GM12872 (cell line): ENCODE measurements at regions not wholly inside any gene's neighbourhood (a gene's known extent, or its start where the extent isn't known, plus 50 kb on each side); places are given as distances from the start of the nearest gene placed in this dataset.

ENCODE experiments used
- TF ChIP-seq, protein P1 (sequence below): IDR thresholded peaks from 3 replicates; pipeline ENCODE4 v1.5.1; 2011; ENCODE audit warnings: low read depth, mild to moderate bottlenecking, low read length, moderate library complexity; ENCODE audit not compliant: insufficient read depth

DNA sequence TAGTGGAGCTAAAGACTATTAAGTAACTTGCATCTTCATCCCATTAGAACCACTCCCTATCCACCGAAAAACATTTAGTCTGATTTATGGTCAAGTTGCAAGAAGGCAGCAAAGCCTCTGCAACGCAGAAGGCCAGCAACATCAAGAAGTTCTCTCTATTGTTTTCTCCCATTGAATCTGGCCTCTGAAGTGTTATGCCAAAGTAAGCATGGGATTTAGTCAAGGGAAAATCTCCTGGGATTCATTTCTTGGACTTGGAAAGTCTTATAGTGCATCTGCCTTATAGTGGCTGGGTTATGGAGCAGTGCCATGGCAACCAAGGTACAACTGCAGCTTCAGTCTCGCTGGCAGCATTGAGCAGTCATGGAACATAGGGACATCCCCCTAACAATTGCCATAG, 87.7 kb upstream of the KRR1 start:
- TF ChIP-seq, protein P1, sequence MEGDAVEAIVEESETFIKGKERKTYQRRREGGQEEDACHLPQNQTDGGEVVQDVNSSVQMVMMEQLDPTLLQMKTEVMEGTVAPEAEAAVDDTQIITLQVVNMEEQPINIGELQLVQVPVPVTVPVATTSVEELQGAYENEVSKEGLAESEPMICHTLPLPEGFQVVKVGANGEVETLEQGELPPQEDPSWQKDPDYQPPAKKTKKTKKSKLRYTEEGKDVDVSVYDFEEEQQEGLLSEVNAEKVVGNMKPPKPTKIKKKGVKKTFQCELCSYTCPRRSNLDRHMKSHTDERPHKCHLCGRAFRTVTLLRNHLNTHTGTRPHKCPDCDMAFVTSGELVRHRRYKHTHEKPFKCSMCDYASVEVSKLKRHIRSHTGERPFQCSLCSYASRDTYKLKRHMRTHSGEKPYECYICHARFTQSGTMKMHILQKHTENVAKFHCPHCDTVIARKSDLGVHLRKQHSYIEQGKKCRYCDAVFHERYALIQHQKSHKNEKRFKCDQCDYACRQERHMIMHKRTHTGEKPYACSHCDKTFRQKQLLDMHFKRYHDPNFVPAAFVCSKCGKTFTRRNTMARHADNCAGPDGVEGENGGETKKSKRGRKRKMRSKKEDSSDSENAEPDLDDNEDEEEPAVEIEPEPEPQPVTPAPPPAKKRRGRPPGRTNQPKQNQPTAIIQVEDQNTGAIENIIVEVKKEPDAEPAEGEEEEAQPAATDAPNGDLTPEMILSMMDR = no peak

GRCh38 chr12:75596406-75596805, 85.0 kb upstream of the KRR1 start:
- TF ChIP-seq, protein P1 = no peak

GRCh38 chr12:75592638-75593335, 81.4 kb upstream of the KRR1 start:
- TF ChIP-seq, protein P1 = no peak

DNA sequence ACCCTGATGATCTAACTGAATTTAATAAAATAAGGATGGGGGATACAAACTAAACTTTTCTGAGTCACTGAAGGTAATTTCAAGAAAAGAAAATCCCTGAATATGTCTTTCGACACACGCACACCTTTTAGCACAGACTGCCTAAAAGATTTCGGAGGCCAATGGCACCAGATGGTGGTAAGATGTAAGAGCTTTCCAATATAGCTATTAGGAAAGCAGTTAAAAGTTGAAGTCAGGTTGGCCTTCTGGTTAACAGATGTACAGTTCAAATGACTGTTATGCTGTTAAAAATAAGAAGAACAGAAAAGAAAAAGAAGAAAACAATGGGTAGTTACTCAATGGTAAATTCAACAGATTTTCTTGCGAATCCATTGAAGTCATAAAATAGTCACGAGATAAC, 80.7 kb upstream of the KRR1 start:
- TF ChIP-seq, protein P1 = no peak

DNA sequence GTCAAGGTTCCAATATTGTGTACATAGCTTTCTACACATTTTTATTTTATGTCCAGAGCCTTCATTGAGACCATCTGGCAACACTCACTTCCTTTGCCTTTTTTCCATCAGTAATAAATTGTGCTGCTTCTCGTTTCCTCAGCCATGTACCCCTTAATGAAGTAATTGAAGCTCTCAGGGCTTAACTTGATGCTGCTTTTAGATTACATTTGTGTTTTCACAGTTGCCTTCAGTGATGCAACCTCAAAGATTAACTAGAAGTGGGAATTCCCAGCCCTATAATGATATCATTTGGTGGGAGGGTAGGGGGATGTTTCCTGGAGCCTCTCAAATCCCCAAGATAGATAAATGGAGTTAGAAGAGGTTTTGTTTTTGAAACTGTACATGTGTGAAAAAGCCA, 80.2 kb upstream of the KRR1 start:
- TF ChIP-seq, protein P1 = no peak

DNA sequence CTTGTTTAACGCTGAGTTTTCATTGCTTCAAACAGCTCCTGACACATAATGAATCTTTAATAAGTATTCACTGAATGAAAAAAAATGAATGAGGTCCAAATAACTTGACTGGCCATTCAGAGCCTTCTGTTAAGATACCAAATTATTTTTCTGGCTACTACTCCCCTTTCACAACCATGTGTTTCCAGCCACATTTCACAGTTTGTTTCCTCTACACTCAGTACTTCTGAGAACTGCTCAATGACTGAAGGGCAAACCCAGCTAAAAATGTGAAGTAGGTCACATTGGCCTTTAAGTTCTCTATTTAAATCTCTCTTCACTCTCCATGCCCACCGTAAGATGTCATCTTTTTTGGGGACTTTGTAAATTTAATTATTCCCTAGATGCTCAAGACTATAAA, 78.4 kb upstream of the KRR1 start:
- TF ChIP-seq, protein P1 = no peak

DNA sequence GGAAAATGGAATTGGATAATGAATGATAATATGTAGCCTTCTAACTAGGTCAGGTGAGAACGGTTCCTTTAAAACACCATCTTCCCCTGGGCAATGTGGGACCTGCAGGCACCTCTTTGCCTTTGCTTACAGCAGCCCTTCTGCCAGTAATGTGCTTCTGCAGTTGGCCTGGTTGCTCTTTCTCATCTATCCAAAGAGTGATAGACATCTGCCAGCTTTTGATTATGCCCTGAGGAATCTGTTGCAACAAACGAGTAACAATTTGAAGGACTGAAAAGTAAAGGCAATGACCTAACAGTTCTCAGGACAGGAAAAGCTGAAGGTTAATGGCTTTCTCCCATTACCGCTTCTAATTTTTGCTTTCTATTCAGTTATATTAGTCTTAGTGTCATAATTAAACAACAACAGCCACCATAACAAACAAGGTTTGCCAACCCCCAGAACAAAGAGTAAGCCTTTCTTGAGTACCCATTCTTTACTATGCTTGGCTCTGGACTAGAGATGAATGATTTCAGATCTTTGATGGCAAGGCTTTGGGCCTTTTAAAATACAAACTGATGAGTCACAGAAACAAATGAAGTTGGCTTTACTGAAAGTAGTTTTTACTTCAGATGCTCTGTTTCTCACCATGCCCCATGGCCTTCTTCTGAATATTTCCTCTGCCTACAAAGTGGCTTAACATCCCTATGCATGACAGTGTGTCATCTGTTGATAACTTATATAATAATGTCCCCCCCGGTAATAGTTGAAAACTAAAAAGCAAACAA, 76.1 kb upstream of the KRR1 start:
- TF ChIP-seq, protein P1 = no peak
